GM21619 (cell line): ENCODE measurements at regions not wholly inside any gene's neighbourhood (a gene's known extent, or its start where the extent isn't known, plus 50 kb on each side); places are given as distances from the start of the nearest gene placed in this dataset.
"Not testable (repeated sequence)": the region's sequence is repeated elsewhere in the genome, so short reads cannot be mapped to it uniquely, and the experiment has no call there.

Source experiments
- ATAC-seq: cut with Tn5 transposase; IDR thresholded peaks from one replicate; pipeline ENCODE4 v1.9.1; 2021; ENCODE audit not compliant: unreplicated experiment

GRCh38 chr1:116185161-116185701 lies 74.0 kb downstream of the MAB21L3 start:
- no peak for ATAC-seq

GRCh38 chr1:116189481-116189880 lies 78.3 kb downstream of the MAB21L3 start:
- no peak for ATAC-seq

DNA sequence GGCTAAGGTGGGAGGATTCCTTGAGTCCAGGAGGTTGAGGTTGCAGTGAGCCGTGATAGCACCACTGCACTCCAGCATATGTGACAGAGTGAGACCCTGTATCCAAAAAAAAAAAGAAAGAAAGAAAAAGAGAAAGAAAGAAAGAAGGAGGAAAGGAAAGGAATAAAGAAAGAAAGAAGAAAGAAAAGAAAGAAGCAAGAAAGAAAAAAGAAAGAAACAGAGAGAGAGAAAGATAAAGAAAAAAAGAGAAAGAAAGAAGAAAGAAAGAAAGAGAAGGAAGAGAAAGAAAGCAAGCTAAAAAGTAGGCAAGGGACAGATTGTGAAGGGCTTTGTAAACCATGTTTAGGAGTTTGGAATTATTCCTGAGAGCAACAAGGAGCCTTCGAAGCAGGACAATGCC lies 80.1 kb downstream of the MAB21L3 start:
- ATAC-seq = no peak

DNA sequence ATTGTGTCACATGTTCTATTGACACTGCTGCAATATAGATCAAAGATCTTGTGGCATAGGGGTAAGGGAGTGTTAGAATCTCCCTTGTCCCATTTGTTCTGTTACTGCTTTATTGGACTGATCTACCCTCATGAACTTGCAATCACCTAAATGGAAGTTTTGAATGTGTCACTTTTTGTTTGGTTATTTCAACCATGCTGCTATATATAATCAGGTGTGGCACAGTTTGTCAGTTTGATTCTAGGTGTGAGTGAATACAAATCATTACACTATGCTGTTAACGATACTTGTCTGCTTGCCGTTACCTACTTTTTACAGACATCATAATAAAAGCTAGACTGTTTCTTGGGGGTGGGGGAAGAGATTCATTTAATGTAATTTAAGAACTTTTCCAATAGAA lies 82.6 kb downstream of the MAB21L3 start:
- ATAC-seq = no peak

GRCh38 chr1:116194568-116194967 lies 83.4 kb downstream of the MAB21L3 start:
- ATAC-seq = no peak

GRCh38 chr1:116195077-116195868 lies 84.1 kb downstream of the MAB21L3 start:
- no peak for ATAC-seq

GRCh38 chr1:116200343-116200742 lies 89.1 kb downstream of the MAB21L3 start:
- ATAC-seq = not testable (repeated sequence)

- no peak for ATAC-seq
These were observed 90.7 kb downstream of the MAB21L3 start for GRCh38 chr1:116201911-116202310.

- ATAC-seq = no peak
These were observed 92.1 kb downstream of the MAB21L3 start for GRCh38 chr1:116203181-116203723.

- no peak for ATAC-seq
These were observed 92.7 kb downstream of the MAB21L3 start for GRCh38 chr1:116203920-116204319.

- no peak for ATAC-seq
These were observed 94.9 kb downstream of the MAB21L3 start for GRCh38 chr1:116205941-116206679.

DNA sequence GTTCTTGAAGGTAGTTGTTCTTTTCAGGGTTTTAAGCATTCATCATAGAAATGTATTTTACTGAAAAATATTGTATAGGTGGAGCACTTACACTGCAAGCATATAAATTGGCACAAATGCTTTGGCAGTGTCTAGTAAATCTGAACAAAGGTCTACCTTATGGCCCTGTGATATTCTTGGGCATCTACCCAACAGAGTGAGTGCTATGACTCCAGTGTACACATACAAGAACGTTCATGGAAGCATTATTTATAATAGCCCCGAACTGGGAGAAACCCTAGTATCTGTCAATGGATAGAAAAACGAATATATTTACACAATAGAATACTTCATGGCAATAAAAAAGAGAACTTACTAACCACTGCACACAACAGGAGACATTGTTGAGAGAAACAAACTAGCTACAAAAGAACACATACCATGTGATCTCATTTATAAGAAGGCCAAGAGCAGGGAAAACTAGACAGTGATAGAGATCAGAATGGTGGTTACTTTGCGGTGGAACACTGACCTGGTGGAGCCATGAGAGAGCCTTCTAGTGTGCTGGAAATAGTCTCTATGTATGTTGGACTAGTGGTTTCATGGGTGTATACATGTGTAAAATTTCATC lies 96.0 kb downstream of the MAB21L3 start:
- no peak for ATAC-seq

DNA sequence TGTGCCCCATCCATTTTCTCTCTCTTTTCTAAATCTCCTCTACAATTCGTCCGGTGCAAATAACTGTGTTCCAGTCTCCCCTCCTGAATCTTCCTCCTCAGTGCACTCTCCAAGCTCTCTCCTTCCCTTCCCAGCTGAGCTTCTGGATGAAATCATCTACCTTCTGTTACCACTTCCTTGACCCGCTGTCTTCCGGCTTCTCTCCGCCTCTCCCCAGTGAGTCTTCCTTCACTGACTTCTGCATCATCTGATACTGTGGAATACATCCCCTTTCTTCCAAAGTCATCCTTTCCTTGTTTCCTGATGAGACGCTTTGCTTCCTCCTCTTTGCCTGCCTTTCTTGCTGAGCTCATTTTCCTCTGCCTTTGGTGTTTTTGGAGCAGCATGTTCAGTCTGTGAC lies 96.9 kb downstream of the MAB21L3 start:
- ATAC-seq = no peak

- no peak for ATAC-seq
These were observed 100.1 kb downstream of the MAB21L3 start for GRCh38 chr1:116211294-116211693.

- ATAC-seq = no peak
These were observed 107.7 kb downstream of the MAB21L3 start for GRCh38 chr1:116218922-116219321.

DNA sequence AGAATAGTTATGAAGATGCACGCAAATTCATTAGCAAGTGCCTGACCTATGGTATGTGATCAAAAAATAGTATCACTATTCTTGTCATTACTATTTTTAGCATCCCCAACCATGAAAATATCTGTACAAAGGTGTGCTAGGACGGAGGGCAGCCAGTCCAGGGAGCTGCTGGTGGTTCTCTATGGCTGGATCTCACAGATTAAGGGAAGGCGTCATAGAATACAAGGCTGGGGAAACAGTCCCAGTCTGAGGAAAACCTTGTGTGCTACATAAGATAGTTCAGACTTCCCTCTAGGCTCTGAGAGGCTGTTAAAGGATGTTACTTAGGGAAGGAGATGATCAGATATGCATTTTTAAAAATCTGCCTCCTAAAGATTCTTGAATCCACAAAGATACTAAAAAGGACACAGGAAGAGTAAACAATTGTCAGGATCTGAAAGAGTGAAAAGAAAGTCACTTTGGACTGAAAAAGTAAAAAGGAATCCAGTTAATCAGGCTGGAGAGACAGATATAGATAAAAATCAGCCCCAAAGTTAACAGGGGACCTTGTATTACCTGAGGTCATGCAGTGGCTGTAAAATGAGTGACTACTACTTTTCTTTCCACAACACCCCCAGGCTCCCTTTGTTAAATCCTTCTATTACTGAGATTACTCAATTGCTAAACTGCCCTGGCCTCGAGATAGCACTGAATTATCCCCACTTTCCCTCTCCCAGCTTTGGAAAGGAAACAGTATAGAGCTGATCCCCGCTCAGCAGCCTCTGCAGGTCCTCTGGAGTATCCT lies 108.6 kb downstream of the MAB21L3 start:
- no peak for ATAC-seq

GRCh38 chr1:116224111-116224510 lies 112.9 kb downstream of the MAB21L3 start:
- ATAC-seq = no peak

GRCh38 chr1:116224561-116224960 lies 113.4 kb downstream of the MAB21L3 start:
- ATAC-seq = no peak

GRCh38 chr1:116226017-116226416 lies 114.8 kb downstream of the MAB21L3 start:
- ATAC-seq = no peak

DNA sequence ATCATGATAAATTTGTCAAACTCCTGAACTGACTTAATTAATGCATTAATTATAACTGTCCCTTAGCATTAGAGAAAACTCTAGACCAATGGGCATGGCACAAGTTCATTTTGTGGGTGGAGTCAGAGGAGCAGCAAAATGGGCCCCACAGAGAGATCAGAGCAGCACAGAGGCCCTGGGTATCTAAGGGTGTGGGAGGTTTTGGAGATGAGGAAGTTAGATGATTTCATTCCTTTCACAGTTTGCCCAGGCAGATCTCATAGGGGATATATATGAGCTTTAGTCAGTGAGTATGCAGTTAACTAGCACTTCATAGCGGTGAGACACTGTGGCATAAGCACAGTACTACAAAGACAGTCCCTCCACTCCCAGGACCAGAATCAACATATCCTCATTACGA lies 117.3 kb downstream of the MAB21L3 start:
- ATAC-seq = no peak

- no peak for ATAC-seq
These were observed 119.5 kb downstream of the MAB21L3 start for GRCh38 chr1:116230712-116231111.
